B cell (primary cell): ENCODE measurements at regions not wholly inside any gene's neighbourhood (a gene's known extent, or its start where the extent isn't known, plus 50 kb on each side); places are given as distances from the start of the nearest gene placed in this dataset.

Source experiments
- ATAC-seq: fragments of 200-7000 bp; cut with Tn5 transposase; one replicate; pipeline ENCODE4 v1.10.0; 2021; ENCODE audit warnings: low read depth, mild to moderate bottlenecking, moderate number of reproducible peaks, moderate library complexity
- CTCF ChIA-PET: fragments of 350-600 bp; sonication (Branson Sonifier 250); formaldehyde crosslinking; loops from one replicate; lab custom pipeline; 2021; ENCODE audit warnings: antibody characterized with exemption, inconsistent platforms; lab: Charles Lee
- POLR2A ChIA-PET: fragments of 350-600 bp; sonication (Branson Sonifier 250); formaldehyde crosslinking; loops from one replicate; lab custom pipeline; 2021; ENCODE audit warnings: antibody characterized with exemption; lab: Charles Lee
- DNase-seq: peaks from one replicate; pipeline ENCODE4 v3.0.0; 2013
- H2AFZ ChIP-seq: 2 replicates; pipeline ENCODE4 v1.6.1; 2012; ENCODE audit warnings: mild to moderate bottlenecking, low read depth, low read length; ENCODE audit not compliant: insufficient read depth, poor library complexity, severe bottlenecking
- H3K27ac ChIP-seq, 2 donors: 1 replicate in 1 of 2; 2 replicates in 1 of 2; pipeline ENCODE4 v1.5.1; 2012 to 2013; ENCODE audit warnings: low read length in 2 of 2, mild to moderate bottlenecking in 2 of 2, moderate library complexity in 1 of 2
- H3K27me3 ChIP-seq, 4 experiments: fragments of 200-600 bp in 1 of 4; sonication (generic) in 1 of 4; replicated peaks in 1 of 4; 1 replicate in 2 of 4; 2 replicates in 2 of 4; pipeline versions ENCODE4 v1.6.1 to v1.7.0; 2013 to 2016; ENCODE audit warnings: low read length in 3 of 4, mild to moderate bottlenecking in 2 of 4, mixed read lengths in 1 of 4, moderate library complexity in 1 of 4; ENCODE audit not compliant: insufficient read depth in 4 of 4, control insufficient read depth in 3 of 4; ENCODE audit errors: control extremely low read depth in 1 of 4
- H3K36me3 ChIP-seq, 2 experiments: replicated peaks in 1 of 2; 1 replicate in 1 of 2; 2 replicates in 1 of 2; pipeline versions ENCODE4 v1.6.1 to v1.7.1; 2013; ENCODE audit warnings: low read length in 1 of 2; ENCODE audit not compliant: insufficient read depth in 2 of 2, control insufficient read depth in 1 of 2; ENCODE audit errors: control extremely low read depth in 1 of 2, extremely low read depth in 1 of 2
- H3K4me1 ChIP-seq, 2 donors: fragments of 200-600 bp in 1 of 2; sonication (generic) in 1 of 2; 1 replicate in 1 of 2; 2 replicates in 1 of 2; pipeline versions ENCODE4 v1.5.1 to v1.6.1; 2013 to 2017; ENCODE audit warnings: low read length in 2 of 2; ENCODE audit not compliant: control insufficient read depth in 2 of 2, insufficient read depth in 2 of 2
- H3K4me2 ChIP-seq: replicated peaks from 2 replicates; pipeline ENCODE3; 2012; ENCODE audit warnings: mild to moderate bottlenecking, low read depth, low read length; ENCODE audit not compliant: poor library complexity, severe bottlenecking
- H3K4me3 ChIP-seq, 5 experiments: fragments of 200-600 bp in 1 of 5; sonication (generic) in 1 of 5; 1 replicate in 3 of 5; 2 replicates in 2 of 5; pipeline versions ENCODE4 v1.5.1 to v1.7.0; 2011 to 2016; ENCODE audit warnings: low read length in 4 of 5, mild to moderate bottlenecking in 4 of 5, low read depth in 2 of 5, control low read depth in 1 of 5, moderate library complexity in 1 of 5; ENCODE audit not compliant: insufficient read depth in 1 of 5; ENCODE audit errors: control extremely low read depth in 1 of 5, extremely low read depth in 1 of 5
- H3K79me2 ChIP-seq: fragments of 200-600 bp; sonication (generic); one replicate; pipeline ENCODE4 v1.6.0; 2016; ENCODE audit warnings: low read length; ENCODE audit not compliant: control insufficient read depth, insufficient read depth
- H3K9ac ChIP-seq: fragments of 200-600 bp; sonication (generic); 2 replicates; pipeline ENCODE4 v1.6.1; 2017; ENCODE audit warnings: mild to moderate bottlenecking, low read length, moderate library complexity
- H3K9me3 ChIP-seq, 3 donors: one replicate each; pipeline versions ENCODE4 v1.6.1 to v1.7.1; 2013; ENCODE audit warnings: low read length in 2 of 3; ENCODE audit not compliant: control insufficient read depth in 2 of 3, insufficient read depth in 1 of 3; ENCODE audit errors: control extremely low read depth in 1 of 3
- H4K20me1 ChIP-seq: 2 replicates; pipeline ENCODE4 v1.6.0; 2012; ENCODE audit warnings: mild to moderate bottlenecking, low read length; ENCODE audit not compliant: insufficient read depth, control insufficient read depth, poor library complexity, severe bottlenecking
- H3K27ac Mint-ChIP-seq: one replicate; pipeline ENCODE4 v1.8.0; 2021; ENCODE audit warnings: mixed read lengths
- H3K27me3 Mint-ChIP-seq: one replicate; pipeline ENCODE4 v1.8.0; 2021; ENCODE audit warnings: mixed read lengths
- H3K4me1 Mint-ChIP-seq: one replicate; pipeline ENCODE4 v1.8.0; 2021; ENCODE audit warnings: mixed read lengths
- H3K4me3 Mint-ChIP-seq: one replicate; pipeline ENCODE4 v1.8.0; 2021; ENCODE audit warnings: mixed read lengths
- H3K9me3 Mint-ChIP-seq: one replicate; pipeline ENCODE4 v1.8.0; 2022; ENCODE audit warnings: mixed read lengths; ENCODE audit not compliant: insufficient read depth
- CTCF ChIP-seq: fragments of 200-600 bp; IDR thresholded peaks from one replicate; pipeline ENCODE4 v1.8.0; 2022; ENCODE audit warnings: antibody characterized with exemption, mild to moderate bottlenecking
- EZH2 ChIP-seq: IDR thresholded peaks from 2 replicates; pipeline ENCODE4 v1.6.1; 2012; ENCODE audit warnings: borderline replicate concordance, low read depth, mild to moderate bottlenecking, moderate library complexity, low read length; ENCODE audit not compliant: insufficient read depth, poor library complexity, severe bottlenecking
- WGBS: methylation state at CpG from one replicate; pipeline ENCODE4 v1.1.5; 2013; ENCODE audit warnings: missing lambda C conversion rate; ENCODE audit not compliant: insufficient coverage; 5-methylcytosine and 5-hydroxymethylcytosine counted together
- intact Hi-C: fragments of 100-400 bp; cut with micrococcal nuclease; formaldehyde crosslinking; loops from one replicate; pipeline ENCODE4 v1.10.0; 2022

GRCh38 chr1:83077411-83077810, 921.5 kb downstream of the TTLL7 start:
- Histone ChIP-seq H3K79me2 (no peaks in the 10 kb centered on the region), H4K20me1 (no peaks in the 10 kb centered on the region), H3K4me1 (no peaks in the 10 kb centered on the region), H3K27ac (no peak overlapping the region), H3K4me3 (no peak overlapping the region), H3K9me3 (no peaks in the 10 kb centered on the region), H3K36me3 (no peaks in the 10 kb centered on the region), H3K9ac (no peak overlapping the region), H2AFZ (no peak overlapping the region), H3K27me3 (no peaks in the 10 kb centered on the region), H3K4me2 (no peak overlapping the region)
- ATAC-seq (no peak), DNase-seq (no peak)
- H3K4me3 Mint-ChIP-seq: no peak overlapping the region
- TF ChIP-seq CTCF (no peak), EZH2 (no peak)
- no peaks in the 10 kb centered on the region for H3K9me3 Mint-ChIP-seq
- POLR2A ChIA-PET: no interaction called here
- H3K27ac Mint-ChIP-seq: no peak overlapping the region
- CTCF ChIA-PET: no interaction called here
- intact Hi-C loops: no loop called here
- no peaks in the 10 kb centered on the region for H3K4me1 Mint-ChIP-seq
- no CpG with 5 or more reads among the region's 2 CpGs for WGBS
- no peaks in the 10 kb centered on the region for H3K27me3 Mint-ChIP-seq

- Histone ChIP-seq H3K4me3 (no peak overlapping the region), H3K79me2 (no peaks in the 10 kb centered on the region), H2AFZ (no peak overlapping the region), H3K36me3 (no peaks in the 10 kb centered on the region), H3K9me3 (no peaks in the 10 kb centered on the region), H3K9ac (no peak overlapping the region), H3K4me2 (no peak overlapping the region), H3K27me3 (no peaks in the 10 kb centered on the region), H4K20me1 (no peaks in the 10 kb centered on the region), H3K27ac (no peak overlapping the region), H3K4me1 (no peaks in the 10 kb centered on the region)
- Mint-ChIP-seq H3K27me3 (no peaks in the 10 kb centered on the region), H3K9me3 (no peaks in the 10 kb centered on the region), H3K4me1 (no peaks in the 10 kb centered on the region), H3K27ac (no peak overlapping the region), H3K4me3 (no peak overlapping the region)
- DNase-seq (no peak), ATAC-seq (no peak)
- CTCF ChIA-PET: no interaction called here
- intact Hi-C loops: no loop called here
- no CpG with 5 or more reads among the region's 1 CpG for WGBS
- POLR2A ChIA-PET: no interaction called here
- no peak for TF ChIP-seq CTCF
Measured at GRCh38 chr1:83075107-83075506, 923.8 kb downstream of the TTLL7 start.
